BE2C (cell line): ENCODE measurements at regions not wholly inside any gene's neighbourhood (a gene's known extent, or its start where the extent isn't known, plus 50 kb on each side); places are given as distances from the start of the nearest gene placed in this dataset.

Experiments used
- DNase-seq: peaks from one replicate; pipeline ENCODE4 v3.0.0-alpha.2; 2020
- H3K27me3 ChIP-seq: fragments of 250-450 bp; sonication (Bioruptor Pico); 2 replicates; pipeline ENCODE4 v1.5.1; 2020; ENCODE audit warnings: mild to moderate bottlenecking
- H3K36me3 ChIP-seq: fragments of 250-450 bp; sonication (Bioruptor Pico); 2 replicates; pipeline ENCODE4 v1.5.1; 2020; ENCODE audit warnings: mild to moderate bottlenecking
- H3K4me1 ChIP-seq: fragments of 250-450 bp; sonication (Bioruptor Pico); 2 replicates; pipeline ENCODE4 v1.5.1; 2020
- H3K4me3 ChIP-seq: 2 replicates; pipeline ENCODE4 v1.5.1; 2011; ENCODE audit warnings: low read depth, low read length
- H3K9me3 ChIP-seq: fragments of 250-450 bp; sonication (Bioruptor Pico); 2 replicates; pipeline ENCODE4 v1.5.1; 2020
- TF ChIP-seq, protein P1 (sequence below): IDR thresholded peaks from 2 replicates; pipeline ENCODE4 v1.5.1; 2012; ENCODE audit warnings: mild to moderate bottlenecking, low read depth, low read length

GRCh38 chr4:163747293-163747692 is 252.8 kb downstream of the TMA16 start:
- Histone ChIP-seq H3K36me3 (no peaks in the 10 kb centered on the region), H3K27me3 (no peaks in the 10 kb centered on the region), H3K9me3 (no peaks in the 10 kb centered on the region; the same call in 1 of the 2 replicates), H3K4me3 (no peak overlapping the region), H3K4me1 (no peaks in the 10 kb centered on the region)
- no peak for DNase-seq
- TF ChIP-seq, protein P1, sequence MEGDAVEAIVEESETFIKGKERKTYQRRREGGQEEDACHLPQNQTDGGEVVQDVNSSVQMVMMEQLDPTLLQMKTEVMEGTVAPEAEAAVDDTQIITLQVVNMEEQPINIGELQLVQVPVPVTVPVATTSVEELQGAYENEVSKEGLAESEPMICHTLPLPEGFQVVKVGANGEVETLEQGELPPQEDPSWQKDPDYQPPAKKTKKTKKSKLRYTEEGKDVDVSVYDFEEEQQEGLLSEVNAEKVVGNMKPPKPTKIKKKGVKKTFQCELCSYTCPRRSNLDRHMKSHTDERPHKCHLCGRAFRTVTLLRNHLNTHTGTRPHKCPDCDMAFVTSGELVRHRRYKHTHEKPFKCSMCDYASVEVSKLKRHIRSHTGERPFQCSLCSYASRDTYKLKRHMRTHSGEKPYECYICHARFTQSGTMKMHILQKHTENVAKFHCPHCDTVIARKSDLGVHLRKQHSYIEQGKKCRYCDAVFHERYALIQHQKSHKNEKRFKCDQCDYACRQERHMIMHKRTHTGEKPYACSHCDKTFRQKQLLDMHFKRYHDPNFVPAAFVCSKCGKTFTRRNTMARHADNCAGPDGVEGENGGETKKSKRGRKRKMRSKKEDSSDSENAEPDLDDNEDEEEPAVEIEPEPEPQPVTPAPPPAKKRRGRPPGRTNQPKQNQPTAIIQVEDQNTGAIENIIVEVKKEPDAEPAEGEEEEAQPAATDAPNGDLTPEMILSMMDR, result no peak

DNA sequence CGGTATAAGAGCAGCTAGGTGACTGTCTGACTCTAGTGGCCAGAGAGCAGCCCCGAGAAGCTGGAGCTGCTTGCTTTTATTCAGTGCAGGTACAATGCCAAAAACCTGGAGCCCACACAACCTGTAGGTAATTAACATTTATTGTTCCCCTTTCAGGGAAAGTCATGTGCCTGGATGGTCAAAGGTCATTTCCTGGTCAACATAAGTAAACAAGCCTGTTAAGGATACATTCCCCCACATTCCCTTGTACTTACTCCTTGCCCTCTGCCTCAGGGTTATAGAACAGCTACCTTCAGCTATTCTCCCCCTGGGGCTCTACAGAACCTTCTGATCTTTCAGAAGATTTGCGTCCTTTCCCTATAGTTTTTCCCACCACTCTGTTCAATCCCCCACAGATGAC is 253.4 kb downstream of the TMA16 start:
- H3K4me1 ChIP-seq, result no peaks in the 10 kb centered on the region
- H3K27me3 ChIP-seq, result no peaks in the 10 kb centered on the region
- no peak overlapping the region for H3K4me3 ChIP-seq
- no peak for DNase-seq
- no peaks in the 10 kb centered on the region for H3K36me3 ChIP-seq
- TF ChIP-seq, protein P1, result no peak
- H3K9me3 ChIP-seq, result no peaks in the 10 kb centered on the region; the same call in 1 of the 2 replicates

GRCh38 chr4:163748449-163748848 is 254.0 kb downstream of the TMA16 start:
- H3K36me3 ChIP-seq, result no peaks in the 10 kb centered on the region
- peak; percentile 51 for DNase-seq
- no peak overlapping the region for H3K4me3 ChIP-seq
- H3K27me3 ChIP-seq, result no peaks in the 10 kb centered on the region
- H3K4me1 ChIP-seq, result no peaks in the 10 kb centered on the region
- no peaks in the 10 kb centered on the region; the same call in 1 of the 2 replicates for H3K9me3 ChIP-seq
- TF ChIP-seq, protein P1, result no peak

DNA sequence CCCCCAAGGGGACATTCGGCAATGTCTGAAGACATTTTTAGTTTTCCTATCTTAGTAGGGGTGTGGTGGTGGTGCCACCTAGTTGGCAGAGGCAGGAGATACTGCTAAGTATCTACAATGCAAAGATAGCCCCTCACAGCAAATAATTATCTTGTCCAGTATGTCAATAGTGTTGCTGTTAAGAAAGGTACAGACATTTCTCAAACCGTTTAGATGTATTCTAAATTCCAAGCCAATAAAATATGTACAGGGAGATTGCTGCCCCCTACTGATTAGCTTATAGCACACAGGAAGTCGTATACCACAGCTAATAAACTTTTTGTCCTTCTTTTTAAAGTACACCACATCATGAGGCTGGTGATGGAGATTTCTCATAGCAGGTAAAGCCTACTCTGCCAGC is 260.5 kb downstream of the TMA16 start:
- TF ChIP-seq, protein P1, result peak; percentile 20; the same call in 1 of the 2 replicates
- no peak overlapping the region for H3K4me3 ChIP-seq

GRCh38 chr4:163757219-163757618 is 262.7 kb downstream of the TMA16 start:
- TF ChIP-seq, protein P1, result no peak
- no peaks in the 10 kb centered on the region for H3K36me3 ChIP-seq
- H3K4me3 ChIP-seq, result no peak overlapping the region
- no peak for DNase-seq
- H3K9me3 ChIP-seq, result no peaks in the 10 kb centered on the region; the same call in 1 of the 2 replicates
- no peaks in the 10 kb centered on the region for H3K4me1 ChIP-seq
- H3K27me3 ChIP-seq, result no peaks in the 10 kb centered on the region

More for the DNA sequence above, 260.5 kb downstream of the TMA16 start:
- H3K27me3 ChIP-seq, result no peaks in the 10 kb centered on the region
- no peaks in the 10 kb centered on the region; the same call in 1 of the 2 replicates for H3K9me3 ChIP-seq
- no peaks in the 10 kb centered on the region for H3K36me3 ChIP-seq
- no peaks in the 10 kb centered on the region for H3K4me1 ChIP-seq
- no peak for DNase-seq

DNA sequence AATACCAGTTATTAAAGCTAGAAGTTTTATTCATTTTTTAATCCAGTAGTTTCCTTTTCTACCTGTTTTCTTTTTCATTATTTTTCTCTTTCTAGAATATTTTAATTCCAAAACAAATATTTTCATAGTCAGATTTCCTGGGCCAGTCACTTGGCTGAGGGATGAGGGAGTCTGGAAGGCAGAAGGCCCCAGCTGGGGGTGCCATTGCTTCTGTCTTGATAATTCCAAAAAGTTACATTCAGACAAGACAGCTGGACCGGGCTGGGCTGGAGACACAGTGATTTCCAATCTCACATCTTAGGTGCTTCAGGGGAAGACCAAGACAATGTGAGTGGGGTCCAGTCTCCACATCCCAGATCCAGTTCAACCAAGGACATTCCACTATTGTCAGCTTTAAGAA is 263.5 kb downstream of the TMA16 start:
- no peak overlapping the region for H3K4me3 ChIP-seq
- no peaks in the 10 kb centered on the region for H3K27me3 ChIP-seq
- H3K4me1 ChIP-seq, result no peaks in the 10 kb centered on the region
- no peaks in the 10 kb centered on the region for H3K9me3 ChIP-seq
- H3K36me3 ChIP-seq, result no peaks in the 10 kb centered on the region
- TF ChIP-seq, protein P1, result no peak
- DNase-seq, result no peak
